Kidney (tissue), 13 donors: ENCODE measurements at regions not wholly inside any gene's neighbourhood (a gene's known extent, or its start where the extent isn't known, plus 50 kb on each side); places are given as distances from the start of the nearest gene placed in this dataset.

Experiments
- DNase-seq, 5 donors: peaks; one replicate each; pipeline ENCODE4 v3.0.0-alpha.2; 2013 to 2020
- FAIRE-seq: peaks from 2 replicates; lab custom pipeline; 2012; peaks lifted over from hg19 to GRCh38; lab: Jason Lieb, UNC
- H3K27ac ChIP-seq, 2 donors: one replicate each; pipeline ENCODE4 v1.7.0; 2013; ENCODE audit warnings: low read depth in 2 of 2, low read length in 2 of 2, inconsistent platforms in 1 of 2
- H3K27me3 ChIP-seq: one replicate; pipeline ENCODE4 v1.7.1; 2013; ENCODE audit warnings: low read length, inconsistent platforms; ENCODE audit not compliant: control insufficient read depth, insufficient read depth
- H3K36me3 ChIP-seq, 3 donors: one replicate each; pipeline versions ENCODE4 v1.7.0 to v1.7.1; 2013; ENCODE audit warnings: low read length in 3 of 3, control low read depth in 1 of 3, inconsistent platforms in 1 of 3; ENCODE audit not compliant: insufficient read depth in 3 of 3, control insufficient read depth in 2 of 3
- H3K4me1 ChIP-seq, 3 donors: one replicate each; pipeline versions ENCODE4 v1.7.0 to v1.7.1; 2013; ENCODE audit warnings: low read length in 3 of 3, inconsistent platforms in 1 of 3, low read depth in 1 of 3; ENCODE audit not compliant: control insufficient read depth in 2 of 3, insufficient read depth in 2 of 3
- H3K4me3 ChIP-seq, 3 donors: one replicate each; pipeline versions ENCODE4 v1.7.0 to v1.8.1; 2013; ENCODE audit warnings: low read length in 3 of 3, control low read depth in 1 of 3, inconsistent platforms in 1 of 3
- H3K9ac ChIP-seq, 3 donors: one replicate each; pipeline versions ENCODE4 v1.7.0 to v1.7.1; 2013; ENCODE audit warnings: low read length in 3 of 3, control low read depth in 1 of 3, inconsistent platforms in 1 of 3
- H3K9me3 ChIP-seq, 3 donors: one replicate each; pipeline versions ENCODE4 v1.7.0 to v1.7.1; 2013; ENCODE audit warnings: low read length in 3 of 3, control low read depth in 1 of 3, inconsistent platforms in 1 of 3; ENCODE audit not compliant: control insufficient read depth in 2 of 3, insufficient read depth in 1 of 3
- intact Hi-C: fragments of 100-400 bp; cut with DNase I; formaldehyde crosslinking; loops from one replicate; pipeline ENCODE4 v1.11.1; 2022
- TF ChIP-seq, protein P1 (sequence below): IDR thresholded peaks from 3 replicates; pipeline ENCODE4 v1.5.1; 2012; ENCODE audit warnings: mild to moderate bottlenecking, moderate library complexity, borderline replicate concordance; ENCODE audit not compliant: insufficient read depth; ENCODE audit errors: extremely low read depth
- donor health status: control.
- donor health status: control.
- donor health status: control.
- donor health status: control.
- donor health status: control.
- donor health status: DM: yes; HTN: yes; CAD: no.
- donor health status: Normal renal cell carcinoma (clear cell type).

DNA sequence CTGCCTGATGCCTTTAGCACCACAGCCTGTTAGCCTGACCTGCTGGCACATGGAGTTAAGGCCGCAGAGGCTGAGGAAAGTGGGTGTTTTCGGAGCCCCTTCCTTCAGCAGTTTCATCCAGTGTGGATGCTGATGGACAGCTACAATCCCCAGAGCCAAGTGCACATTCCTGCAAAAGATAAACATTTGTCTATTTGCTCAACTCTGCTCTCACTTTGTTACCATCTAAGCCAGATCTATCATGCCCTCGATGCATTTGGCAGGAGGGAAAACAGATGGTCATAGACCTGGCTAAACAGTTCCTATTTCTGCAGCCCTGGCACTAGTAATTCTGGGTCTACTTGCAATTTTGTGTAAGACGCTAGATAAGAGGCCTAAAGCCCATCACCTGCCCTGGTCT is 312.9 kb upstream of the RASGRP1 start:
- no peaks in the 10 kb centered on the region for H3K9me3 ChIP-seq
- H3K36me3 ChIP-seq, result no peaks in the 10 kb centered on the region
- no peak for FAIRE-seq
- H3K4me3 ChIP-seq, result no peak overlapping the region
- TF ChIP-seq, protein P1, sequence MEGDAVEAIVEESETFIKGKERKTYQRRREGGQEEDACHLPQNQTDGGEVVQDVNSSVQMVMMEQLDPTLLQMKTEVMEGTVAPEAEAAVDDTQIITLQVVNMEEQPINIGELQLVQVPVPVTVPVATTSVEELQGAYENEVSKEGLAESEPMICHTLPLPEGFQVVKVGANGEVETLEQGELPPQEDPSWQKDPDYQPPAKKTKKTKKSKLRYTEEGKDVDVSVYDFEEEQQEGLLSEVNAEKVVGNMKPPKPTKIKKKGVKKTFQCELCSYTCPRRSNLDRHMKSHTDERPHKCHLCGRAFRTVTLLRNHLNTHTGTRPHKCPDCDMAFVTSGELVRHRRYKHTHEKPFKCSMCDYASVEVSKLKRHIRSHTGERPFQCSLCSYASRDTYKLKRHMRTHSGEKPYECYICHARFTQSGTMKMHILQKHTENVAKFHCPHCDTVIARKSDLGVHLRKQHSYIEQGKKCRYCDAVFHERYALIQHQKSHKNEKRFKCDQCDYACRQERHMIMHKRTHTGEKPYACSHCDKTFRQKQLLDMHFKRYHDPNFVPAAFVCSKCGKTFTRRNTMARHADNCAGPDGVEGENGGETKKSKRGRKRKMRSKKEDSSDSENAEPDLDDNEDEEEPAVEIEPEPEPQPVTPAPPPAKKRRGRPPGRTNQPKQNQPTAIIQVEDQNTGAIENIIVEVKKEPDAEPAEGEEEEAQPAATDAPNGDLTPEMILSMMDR, result no peak
- intact Hi-C loops, result no loop called here
- DNase-seq, result peak in 1 of 5 donors; percentile 7
- H3K9ac ChIP-seq, result no peak overlapping the region
- no peak overlapping the region for H3K27ac ChIP-seq
- H3K27me3 ChIP-seq, result no peaks in the 10 kb centered on the region
- H3K4me1 ChIP-seq, result peaks cover 0 to 5% (median 3%) of the 10 kb centered on the region in 3 donors

DNA sequence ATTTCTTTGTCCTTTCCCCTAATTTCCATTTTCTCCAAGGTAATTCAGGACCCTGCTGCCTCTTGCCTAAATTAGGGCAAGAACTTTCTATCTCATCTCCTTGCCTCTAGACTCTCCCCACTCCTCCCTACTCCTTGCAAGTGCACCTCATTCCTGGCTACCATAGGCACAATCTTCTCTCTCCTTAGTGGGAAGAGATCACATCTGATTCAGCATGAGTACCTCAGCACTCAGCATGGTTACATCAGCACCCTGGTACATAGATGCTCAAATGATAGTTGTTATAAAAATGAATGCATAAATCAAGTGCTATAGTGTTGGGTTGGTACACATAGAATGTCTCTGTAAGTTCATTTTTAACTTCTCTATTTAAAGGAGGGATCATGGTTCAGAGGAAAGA is 313.4 kb upstream of the RASGRP1 start:
- Histone ChIP-seq H3K9me3 (no peaks in the 10 kb centered on the region), H3K27me3 (no peaks in the 10 kb centered on the region), H3K9ac (no peak overlapping the region), H3K27ac (no peak overlapping the region), H3K36me3 (no peaks in the 10 kb centered on the region), H3K4me1 (peaks cover 0 to 5% (median 3%) of the 10 kb centered on the region in 3 donors), H3K4me3 (no peak overlapping the region)
- TF ChIP-seq, protein P1, result no peak
- no peak for DNase-seq
- intact Hi-C loops, result no loop called here
- no peak for FAIRE-seq

DNA sequence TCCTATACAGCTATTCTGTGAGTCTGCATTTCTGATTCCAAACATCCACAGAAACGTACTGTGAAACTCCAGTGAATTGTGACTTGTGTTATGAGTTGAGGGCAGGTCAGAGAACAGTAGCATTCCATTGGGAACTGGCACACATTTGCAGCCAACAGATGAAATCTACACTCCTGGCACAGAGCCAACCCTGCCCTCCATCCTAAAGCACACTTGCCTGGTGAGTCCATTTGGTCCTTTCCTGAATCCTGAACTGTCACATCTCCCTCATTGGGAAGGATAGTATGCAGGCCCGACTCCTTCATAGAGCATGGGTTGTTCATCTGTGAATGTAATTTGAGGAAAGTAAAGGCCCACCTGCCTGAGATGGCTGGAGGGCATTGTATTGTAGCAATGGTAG is 314.3 kb upstream of the RASGRP1 start:
- TF ChIP-seq, protein P1, result no peak
- no peaks in the 10 kb centered on the region for H3K9me3 ChIP-seq
- H3K4me3 ChIP-seq, result no peak overlapping the region
- FAIRE-seq (no peak), DNase-seq (peak in 4 of 5 donors; percentile 39 to 64 (median 53))
- intact Hi-C loops, result no loop called here
- no peaks in the 10 kb centered on the region for H3K27me3 ChIP-seq
- peaks cover 0 to 5% (median 3%) of the 10 kb centered on the region in 3 donors for H3K4me1 ChIP-seq
- no peak overlapping the region for H3K27ac ChIP-seq
- H3K36me3 ChIP-seq, result no peaks in the 10 kb centered on the region
- H3K9ac ChIP-seq, result no peak overlapping the region

DNA sequence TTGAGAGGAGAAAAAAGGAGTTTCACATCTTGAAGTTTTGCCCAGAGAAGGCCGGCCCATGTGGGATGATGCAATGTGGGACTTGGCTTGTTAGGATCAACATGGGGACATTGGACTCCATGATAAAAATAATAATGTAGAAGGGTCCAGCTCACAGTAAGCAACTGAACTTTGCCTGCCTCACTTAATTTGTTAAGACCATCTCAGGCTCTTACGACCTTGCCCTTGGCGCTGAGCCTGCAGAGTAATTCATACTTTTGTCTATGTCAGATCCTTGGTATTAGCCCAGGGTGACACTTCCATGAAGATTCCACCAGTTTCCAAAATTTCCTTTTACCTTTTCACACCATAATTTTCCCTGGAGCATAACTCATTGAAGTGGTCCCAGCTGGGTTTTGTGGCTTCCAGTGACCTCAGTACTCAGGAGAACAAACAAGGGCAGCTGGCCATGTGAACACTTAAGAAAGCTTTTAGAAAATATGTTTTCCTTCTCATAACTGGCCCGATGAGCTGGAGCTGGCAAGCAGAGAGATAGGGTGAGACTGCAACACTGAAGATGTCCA is 315.4 kb upstream of the RASGRP1 start:
- H3K27me3 ChIP-seq, result no peaks in the 10 kb centered on the region
- H3K4me3 ChIP-seq, result no peak overlapping the region
- H3K9ac ChIP-seq, result no peak overlapping the region
- FAIRE-seq, result no peak
- H3K27ac ChIP-seq, result no peak overlapping the region
- DNase-seq, result no peak
- intact Hi-C loops, result no loop called here
- H3K36me3 ChIP-seq, result no peaks in the 10 kb centered on the region
- no peaks in the 10 kb centered on the region for H3K9me3 ChIP-seq
- TF ChIP-seq, protein P1, result no peak
- peaks cover 0 to 5% (median 3%) of the 10 kb centered on the region in 3 donors for H3K4me1 ChIP-seq
